H1 (cell line): ENCODE measurements at regions not wholly inside any gene's neighbourhood (a gene's known extent, or its start where the extent isn't known, plus 50 kb on each side); places are given as distances from the start of the nearest gene placed in this dataset.

Experiments used
- BRCA1 ChIP-seq: IDR thresholded peaks from 2 replicates; pipeline ENCODE4 v1.6.1; 2012; ENCODE audit warnings: low read depth, low read length, improper control_type of control experiment
- KDM5A ChIP-seq: fragments of 200-600 bp; IDR thresholded peaks from 2 replicates; pipeline ENCODE4 v1.7.1; 2012; ENCODE audit warnings: mild to moderate bottlenecking, low read length, inconsistent platforms, mixed read lengths
- PHF8 ChIP-seq: fragments of 200-600 bp; sonication (generic); conservative IDR thresholded peaks from 2 replicates; pipeline ENCODE4 v1.7.1; 2012; ENCODE audit warnings: low read depth, mild to moderate bottlenecking, inconsistent platforms, low read length, moderate library complexity
- SP4 ChIP-seq: IDR thresholded peaks from 2 replicates; pipeline ENCODE4 v1.6.1; 2012; ENCODE audit warnings: low read length, inconsistent platforms
- TF ChIP-seq, protein P1 (sequence below): fragments of 300-600 bp; sonication (generic); IDR thresholded peaks from 2 replicates; pipeline ENCODE4 v1.7.1; 2012; ENCODE audit warnings: low read length, moderate library complexity, mild to moderate bottlenecking, inconsistent platforms; ENCODE audit not compliant: insufficient replicate concordance

- TF ChIP-seq, protein P1, sequence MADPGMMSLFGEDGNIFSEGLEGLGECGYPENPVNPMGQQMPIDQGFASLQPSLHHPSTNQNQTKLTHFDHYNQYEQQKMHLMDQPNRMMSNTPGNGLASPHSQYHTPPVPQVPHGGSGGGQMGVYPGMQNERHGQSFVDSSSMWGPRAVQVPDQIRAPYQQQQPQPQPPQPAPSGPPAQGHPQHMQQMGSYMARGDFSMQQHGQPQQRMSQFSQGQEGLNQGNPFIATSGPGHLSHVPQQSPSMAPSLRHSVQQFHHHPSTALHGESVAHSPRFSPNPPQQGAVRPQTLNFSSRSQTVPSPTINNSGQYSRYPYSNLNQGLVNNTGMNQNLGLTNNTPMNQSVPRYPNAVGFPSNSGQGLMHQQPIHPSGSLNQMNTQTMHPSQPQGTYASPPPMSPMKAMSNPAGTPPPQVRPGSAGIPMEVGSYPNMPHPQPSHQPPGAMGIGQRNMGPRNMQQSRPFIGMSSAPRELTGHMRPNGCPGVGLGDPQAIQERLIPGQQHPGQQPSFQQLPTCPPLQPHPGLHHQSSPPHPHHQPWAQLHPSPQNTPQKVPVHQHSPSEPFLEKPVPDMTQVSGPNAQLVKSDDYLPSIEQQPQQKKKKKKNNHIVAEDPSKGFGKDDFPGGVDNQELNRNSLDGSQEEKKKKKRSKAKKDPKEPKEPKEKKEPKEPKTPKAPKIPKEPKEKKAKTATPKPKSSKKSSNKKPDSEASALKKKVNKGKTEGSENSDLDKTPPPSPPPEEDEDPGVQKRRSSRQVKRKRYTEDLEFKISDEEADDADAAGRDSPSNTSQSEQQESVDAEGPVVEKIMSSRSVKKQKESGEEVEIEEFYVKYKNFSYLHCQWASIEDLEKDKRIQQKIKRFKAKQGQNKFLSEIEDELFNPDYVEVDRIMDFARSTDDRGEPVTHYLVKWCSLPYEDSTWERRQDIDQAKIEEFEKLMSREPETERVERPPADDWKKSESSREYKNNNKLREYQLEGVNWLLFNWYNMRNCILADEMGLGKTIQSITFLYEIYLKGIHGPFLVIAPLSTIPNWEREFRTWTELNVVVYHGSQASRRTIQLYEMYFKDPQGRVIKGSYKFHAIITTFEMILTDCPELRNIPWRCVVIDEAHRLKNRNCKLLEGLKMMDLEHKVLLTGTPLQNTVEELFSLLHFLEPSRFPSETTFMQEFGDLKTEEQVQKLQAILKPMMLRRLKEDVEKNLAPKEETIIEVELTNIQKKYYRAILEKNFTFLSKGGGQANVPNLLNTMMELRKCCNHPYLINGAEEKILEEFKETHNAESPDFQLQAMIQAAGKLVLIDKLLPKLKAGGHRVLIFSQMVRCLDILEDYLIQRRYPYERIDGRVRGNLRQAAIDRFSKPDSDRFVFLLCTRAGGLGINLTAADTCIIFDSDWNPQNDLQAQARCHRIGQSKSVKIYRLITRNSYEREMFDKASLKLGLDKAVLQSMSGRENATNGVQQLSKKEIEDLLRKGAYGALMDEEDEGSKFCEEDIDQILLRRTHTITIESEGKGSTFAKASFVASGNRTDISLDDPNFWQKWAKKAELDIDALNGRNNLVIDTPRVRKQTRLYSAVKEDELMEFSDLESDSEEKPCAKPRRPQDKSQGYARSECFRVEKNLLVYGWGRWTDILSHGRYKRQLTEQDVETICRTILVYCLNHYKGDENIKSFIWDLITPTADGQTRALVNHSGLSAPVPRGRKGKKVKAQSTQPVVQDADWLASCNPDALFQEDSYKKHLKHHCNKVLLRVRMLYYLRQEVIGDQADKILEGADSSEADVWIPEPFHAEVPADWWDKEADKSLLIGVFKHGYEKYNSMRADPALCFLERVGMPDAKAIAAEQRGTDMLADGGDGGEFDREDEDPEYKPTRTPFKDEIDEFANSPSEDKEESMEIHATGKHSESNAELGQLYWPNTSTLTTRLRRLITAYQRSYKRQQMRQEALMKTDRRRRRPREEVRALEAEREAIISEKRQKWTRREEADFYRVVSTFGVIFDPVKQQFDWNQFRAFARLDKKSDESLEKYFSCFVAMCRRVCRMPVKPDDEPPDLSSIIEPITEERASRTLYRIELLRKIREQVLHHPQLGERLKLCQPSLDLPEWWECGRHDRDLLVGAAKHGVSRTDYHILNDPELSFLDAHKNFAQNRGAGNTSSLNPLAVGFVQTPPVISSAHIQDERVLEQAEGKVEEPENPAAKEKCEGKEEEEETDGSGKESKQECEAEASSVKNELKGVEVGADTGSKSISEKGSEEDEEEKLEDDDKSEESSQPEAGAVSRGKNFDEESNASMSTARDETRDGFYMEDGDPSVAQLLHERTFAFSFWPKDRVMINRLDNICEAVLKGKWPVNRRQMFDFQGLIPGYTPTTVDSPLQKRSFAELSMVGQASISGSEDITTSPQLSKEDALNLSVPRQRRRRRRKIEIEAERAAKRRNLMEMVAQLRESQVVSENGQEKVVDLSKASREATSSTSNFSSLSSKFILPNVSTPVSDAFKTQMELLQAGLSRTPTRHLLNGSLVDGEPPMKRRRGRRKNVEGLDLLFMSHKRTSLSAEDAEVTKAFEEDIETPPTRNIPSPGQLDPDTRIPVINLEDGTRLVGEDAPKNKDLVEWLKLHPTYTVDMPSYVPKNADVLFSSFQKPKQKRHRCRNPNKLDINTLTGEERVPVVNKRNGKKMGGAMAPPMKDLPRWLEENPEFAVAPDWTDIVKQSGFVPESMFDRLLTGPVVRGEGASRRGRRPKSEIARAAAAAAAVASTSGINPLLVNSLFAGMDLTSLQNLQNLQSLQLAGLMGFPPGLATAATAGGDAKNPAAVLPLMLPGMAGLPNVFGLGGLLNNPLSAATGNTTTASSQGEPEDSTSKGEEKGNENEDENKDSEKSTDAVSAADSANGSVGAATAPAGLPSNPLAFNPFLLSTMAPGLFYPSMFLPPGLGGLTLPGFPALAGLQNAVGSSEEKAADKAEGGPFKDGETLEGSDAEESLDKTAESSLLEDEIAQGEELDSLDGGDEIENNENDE: no peak
- no peak for TF ChIP-seq BRCA1
- no peak for TF ChIP-seq KDM5A
- no peak for TF ChIP-seq SP4
- no peak for TF ChIP-seq PHF8
Measured at GRCh38 chr12:30578426-30578825, 117.2 kb downstream of the IPO8 start (continued).
